B cell (primary cell): ENCODE measurements at regions not wholly inside any gene's neighbourhood (a gene's known extent, or its start where the extent isn't known, plus 50 kb on each side); places are given as distances from the start of the nearest gene placed in this dataset.

Experiments used
- ATAC-seq: fragments of 200-7000 bp; cut with Tn5 transposase; one replicate; pipeline ENCODE4 v1.10.0; 2021; ENCODE audit warnings: low read depth, mild to moderate bottlenecking, moderate number of reproducible peaks, moderate library complexity
- CTCF ChIA-PET: fragments of 350-600 bp; sonication (Branson Sonifier 250); formaldehyde crosslinking; loops from one replicate; lab custom pipeline; 2021; ENCODE audit warnings: antibody characterized with exemption, inconsistent platforms; lab: Charles Lee
- POLR2A ChIA-PET: fragments of 350-600 bp; sonication (Branson Sonifier 250); formaldehyde crosslinking; loops from one replicate; lab custom pipeline; 2021; ENCODE audit warnings: antibody characterized with exemption; lab: Charles Lee
- DNase-seq: peaks from one replicate; pipeline ENCODE4 v3.0.0; 2013
- H2AFZ ChIP-seq: 2 replicates; pipeline ENCODE4 v1.6.1; 2012; ENCODE audit warnings: mild to moderate bottlenecking, low read depth, low read length; ENCODE audit not compliant: insufficient read depth, poor library complexity, severe bottlenecking
- H3K27ac ChIP-seq, 2 donors: 1 replicate in 1 of 2; 2 replicates in 1 of 2; pipeline ENCODE4 v1.5.1; 2012 to 2013; ENCODE audit warnings: low read length in 2 of 2, mild to moderate bottlenecking in 2 of 2, moderate library complexity in 1 of 2
- H3K27me3 ChIP-seq, 4 experiments: fragments of 200-600 bp in 1 of 4; sonication (generic) in 1 of 4; replicated peaks in 1 of 4; 1 replicate in 2 of 4; 2 replicates in 2 of 4; pipeline versions ENCODE4 v1.6.1 to v1.7.0; 2013 to 2016; ENCODE audit warnings: low read length in 3 of 4, mild to moderate bottlenecking in 2 of 4, mixed read lengths in 1 of 4, moderate library complexity in 1 of 4; ENCODE audit not compliant: insufficient read depth in 4 of 4, control insufficient read depth in 3 of 4; ENCODE audit errors: control extremely low read depth in 1 of 4
- H3K36me3 ChIP-seq, 2 experiments: replicated peaks in 1 of 2; 1 replicate in 1 of 2; 2 replicates in 1 of 2; pipeline versions ENCODE4 v1.6.1 to v1.7.1; 2013; ENCODE audit warnings: low read length in 1 of 2; ENCODE audit not compliant: insufficient read depth in 2 of 2, control insufficient read depth in 1 of 2; ENCODE audit errors: control extremely low read depth in 1 of 2, extremely low read depth in 1 of 2
- H3K4me1 ChIP-seq, 2 donors: fragments of 200-600 bp in 1 of 2; sonication (generic) in 1 of 2; 1 replicate in 1 of 2; 2 replicates in 1 of 2; pipeline versions ENCODE4 v1.5.1 to v1.6.1; 2013 to 2017; ENCODE audit warnings: low read length in 2 of 2; ENCODE audit not compliant: control insufficient read depth in 2 of 2, insufficient read depth in 2 of 2
- H3K4me2 ChIP-seq: replicated peaks from 2 replicates; pipeline ENCODE3; 2012; ENCODE audit warnings: mild to moderate bottlenecking, low read depth, low read length; ENCODE audit not compliant: poor library complexity, severe bottlenecking
- H3K4me3 ChIP-seq, 5 experiments: fragments of 200-600 bp in 1 of 5; sonication (generic) in 1 of 5; 1 replicate in 3 of 5; 2 replicates in 2 of 5; pipeline versions ENCODE4 v1.5.1 to v1.7.0; 2011 to 2016; ENCODE audit warnings: low read length in 4 of 5, mild to moderate bottlenecking in 4 of 5, low read depth in 2 of 5, control low read depth in 1 of 5, moderate library complexity in 1 of 5; ENCODE audit not compliant: insufficient read depth in 1 of 5; ENCODE audit errors: control extremely low read depth in 1 of 5, extremely low read depth in 1 of 5
- H3K79me2 ChIP-seq: fragments of 200-600 bp; sonication (generic); one replicate; pipeline ENCODE4 v1.6.0; 2016; ENCODE audit warnings: low read length; ENCODE audit not compliant: control insufficient read depth, insufficient read depth
- H3K9ac ChIP-seq: fragments of 200-600 bp; sonication (generic); 2 replicates; pipeline ENCODE4 v1.6.1; 2017; ENCODE audit warnings: mild to moderate bottlenecking, low read length, moderate library complexity
- H3K9me3 ChIP-seq, 3 donors: one replicate each; pipeline versions ENCODE4 v1.6.1 to v1.7.1; 2013; ENCODE audit warnings: low read length in 2 of 3; ENCODE audit not compliant: control insufficient read depth in 2 of 3, insufficient read depth in 1 of 3; ENCODE audit errors: control extremely low read depth in 1 of 3
- H4K20me1 ChIP-seq: 2 replicates; pipeline ENCODE4 v1.6.0; 2012; ENCODE audit warnings: mild to moderate bottlenecking, low read length; ENCODE audit not compliant: insufficient read depth, control insufficient read depth, poor library complexity, severe bottlenecking
- H3K27ac Mint-ChIP-seq: one replicate; pipeline ENCODE4 v1.8.0; 2021; ENCODE audit warnings: mixed read lengths
- H3K27me3 Mint-ChIP-seq: one replicate; pipeline ENCODE4 v1.8.0; 2021; ENCODE audit warnings: mixed read lengths
- H3K4me1 Mint-ChIP-seq: one replicate; pipeline ENCODE4 v1.8.0; 2021; ENCODE audit warnings: mixed read lengths
- H3K4me3 Mint-ChIP-seq: one replicate; pipeline ENCODE4 v1.8.0; 2021; ENCODE audit warnings: mixed read lengths
- H3K9me3 Mint-ChIP-seq: one replicate; pipeline ENCODE4 v1.8.0; 2022; ENCODE audit warnings: mixed read lengths; ENCODE audit not compliant: insufficient read depth
- EZH2 ChIP-seq: IDR thresholded peaks from 2 replicates; pipeline ENCODE4 v1.6.1; 2012; ENCODE audit warnings: borderline replicate concordance, low read depth, mild to moderate bottlenecking, moderate library complexity, low read length; ENCODE audit not compliant: insufficient read depth, poor library complexity, severe bottlenecking
- WGBS: methylation state at CpG from one replicate; pipeline ENCODE4 v1.1.5; 2013; ENCODE audit warnings: missing lambda C conversion rate; ENCODE audit not compliant: insufficient coverage; 5-methylcytosine and 5-hydroxymethylcytosine counted together
- intact Hi-C: fragments of 100-400 bp; cut with micrococcal nuclease; formaldehyde crosslinking; loops from one replicate; pipeline ENCODE4 v1.10.0; 2022
- TF ChIP-seq, protein P1 (sequence below): fragments of 200-600 bp; IDR thresholded peaks from one replicate; pipeline ENCODE4 v1.8.0; 2022; ENCODE audit warnings: antibody characterized with exemption, mild to moderate bottlenecking

DNA sequence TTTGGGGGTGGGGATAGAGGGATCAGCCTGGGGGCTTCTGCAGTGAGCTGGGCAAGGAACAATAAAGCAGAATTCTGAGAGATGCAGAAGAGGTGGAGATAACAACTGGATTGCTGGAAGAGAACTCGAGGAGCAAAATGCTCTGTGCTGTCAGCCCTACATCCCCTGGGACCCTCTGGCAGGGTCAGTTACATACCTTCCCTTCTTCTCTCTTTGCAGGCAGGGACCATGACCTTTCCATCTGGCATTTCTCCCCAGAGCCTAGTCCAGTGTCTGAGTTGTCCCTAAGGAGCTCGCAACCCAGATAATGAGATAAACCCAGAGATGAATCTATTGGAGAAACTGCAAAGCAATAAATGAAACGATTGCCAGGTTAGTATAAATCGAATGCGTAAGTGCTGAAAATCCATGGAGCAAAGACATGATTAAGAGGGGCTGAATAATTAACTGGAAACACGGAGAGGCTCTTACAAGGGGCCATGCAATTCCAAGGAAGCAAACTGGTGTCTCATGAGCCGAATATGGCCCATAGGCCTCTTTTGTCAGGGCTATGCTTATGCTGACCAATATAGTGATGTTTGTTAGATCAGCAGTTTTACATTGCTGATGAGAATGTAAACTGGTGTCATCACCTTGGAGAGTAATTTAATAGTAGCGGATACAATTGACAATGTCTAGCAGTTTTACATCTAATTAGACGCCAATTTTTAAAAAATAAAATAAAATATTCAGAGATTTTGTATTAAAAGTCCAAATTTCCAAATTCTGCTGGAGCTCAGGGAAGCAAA lies 129.4 kb upstream of the IRX5 start:
- Mint-ChIP-seq H3K9me3 (peaks cover 6% of the 10 kb centered on the region), H3K4me1 (no peaks in the 10 kb centered on the region), H3K27me3 (no peaks in the 10 kb centered on the region), H3K27ac (no peak overlapping the region), H3K4me3 (no peak overlapping the region)
- H2AFZ ChIP-seq, result no peak overlapping the region
- intact Hi-C loops, result no loop called here
- H3K27me3 ChIP-seq, result no peaks in the 10 kb centered on the region
- no peaks in the 10 kb centered on the region for H3K79me2 ChIP-seq
- H3K4me1 ChIP-seq, result no peaks in the 10 kb centered on the region
- H3K27ac ChIP-seq, result no peak overlapping the region
- ATAC-seq (no peak), DNase-seq (no peak)
- H3K9ac ChIP-seq, result no peak overlapping the region
- H3K4me2 ChIP-seq, result no peak overlapping the region
- ChIA-PET POLR2A (no interaction called here), CTCF (no interaction called here)
- no peak overlapping the region for H3K4me3 ChIP-seq
- 92% methylated on average over 6 of the region's 9 CpGs for WGBS
- no peaks in the 10 kb centered on the region for H4K20me1 ChIP-seq
- TF ChIP-seq, protein P1, sequence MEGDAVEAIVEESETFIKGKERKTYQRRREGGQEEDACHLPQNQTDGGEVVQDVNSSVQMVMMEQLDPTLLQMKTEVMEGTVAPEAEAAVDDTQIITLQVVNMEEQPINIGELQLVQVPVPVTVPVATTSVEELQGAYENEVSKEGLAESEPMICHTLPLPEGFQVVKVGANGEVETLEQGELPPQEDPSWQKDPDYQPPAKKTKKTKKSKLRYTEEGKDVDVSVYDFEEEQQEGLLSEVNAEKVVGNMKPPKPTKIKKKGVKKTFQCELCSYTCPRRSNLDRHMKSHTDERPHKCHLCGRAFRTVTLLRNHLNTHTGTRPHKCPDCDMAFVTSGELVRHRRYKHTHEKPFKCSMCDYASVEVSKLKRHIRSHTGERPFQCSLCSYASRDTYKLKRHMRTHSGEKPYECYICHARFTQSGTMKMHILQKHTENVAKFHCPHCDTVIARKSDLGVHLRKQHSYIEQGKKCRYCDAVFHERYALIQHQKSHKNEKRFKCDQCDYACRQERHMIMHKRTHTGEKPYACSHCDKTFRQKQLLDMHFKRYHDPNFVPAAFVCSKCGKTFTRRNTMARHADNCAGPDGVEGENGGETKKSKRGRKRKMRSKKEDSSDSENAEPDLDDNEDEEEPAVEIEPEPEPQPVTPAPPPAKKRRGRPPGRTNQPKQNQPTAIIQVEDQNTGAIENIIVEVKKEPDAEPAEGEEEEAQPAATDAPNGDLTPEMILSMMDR, result no peak
- no peak for TF ChIP-seq EZH2
- H3K9me3 ChIP-seq, result peaks cover 0 to 4% (median 1%) of the 10 kb centered on the region in 3 donors
- no peaks in the 10 kb centered on the region for H3K36me3 ChIP-seq

DNA sequence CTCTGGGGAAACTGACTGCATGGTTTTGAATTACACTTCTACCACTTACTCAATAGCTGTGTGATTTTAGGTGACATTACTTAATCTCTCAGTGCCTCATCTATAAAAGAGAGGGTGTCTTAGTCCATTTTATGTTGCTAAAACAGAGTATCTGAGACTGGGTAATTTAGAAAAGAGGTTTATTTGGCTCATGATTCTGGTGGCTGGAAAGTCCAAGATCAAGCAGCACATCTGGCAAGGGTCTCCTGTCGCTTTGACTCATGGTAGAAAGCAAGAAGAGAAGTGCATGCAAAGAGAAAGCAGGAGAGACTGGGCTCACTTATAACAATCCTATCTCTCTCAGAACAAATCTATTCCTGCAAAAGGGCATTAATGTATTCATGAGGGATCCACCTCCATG lies 132.4 kb upstream of the IRX5 start:
- Histone ChIP-seq H3K9ac (no peak overlapping the region), H3K9me3 (peaks cover 0 to 4% (median 1%) of the 10 kb centered on the region in 3 donors), H3K4me2 (no peak overlapping the region), H3K4me3 (no peak overlapping the region), H4K20me1 (no peaks in the 10 kb centered on the region), H3K4me1 (no peaks in the 10 kb centered on the region), H3K27me3 (no peaks in the 10 kb centered on the region), H3K36me3 (no peaks in the 10 kb centered on the region), H3K79me2 (no peaks in the 10 kb centered on the region), H3K27ac (no peak overlapping the region), H2AFZ (no peak overlapping the region)
- ATAC-seq (no peak), DNase-seq (no peak)
- H3K4me3 Mint-ChIP-seq, result no peak overlapping the region
- CTCF ChIA-PET, result no interaction called here
- H3K27me3 Mint-ChIP-seq, result no peaks in the 10 kb centered on the region
- H3K9me3 Mint-ChIP-seq, result peaks cover 6% of the 10 kb centered on the region
- H3K4me1 Mint-ChIP-seq, result no peaks in the 10 kb centered on the region
- no peak overlapping the region for H3K27ac Mint-ChIP-seq
- POLR2A ChIA-PET, result no interaction called here
- WGBS, result no CpG with 5 or more reads among the region's 1 CpG
- TF ChIP-seq, protein P1, result no peak
- no peak for TF ChIP-seq EZH2
- intact Hi-C loops, result no loop called here
